Germinal center (tissue), 1 donor: ENCODE measurements at regions not wholly inside any gene's neighbourhood (a gene's known extent, or its start where the extent isn't known, plus 50 kb on each side); places are given as distances from the start of the nearest gene placed in this dataset.
"Not testable (repeated sequence)": the region's sequence is repeated elsewhere in the genome, so short reads cannot be mapped to it uniquely, and the experiment has no call there.

Experiments used
- DNase-seq: peaks from one replicate; pipeline ENCODE4 v3.0.0; 2012; ENCODE audit warnings: mixed read lengths, low spot score

GRCh38 chr3:18236726-18237125, 188.4 kb downstream of the SATB1 start:
- DNase-seq = no peak

GRCh38 chr3:18234717-18235335, 190.3 kb downstream of the SATB1 start:
- DNase-seq = no peak

GRCh38 chr3:18233987-18234716, 191.0 kb downstream of the SATB1 start:
- no peak for DNase-seq

- no peak for DNase-seq
These were observed 192.8 kb downstream of the SATB1 start for GRCh38 chr3:18232317-18232716.

GRCh38 chr3:18228060-18228459, 197.1 kb downstream of the SATB1 start:
- peak; percentile 27 for DNase-seq

- DNase-seq = no peak
These were observed 199.4 kb downstream of the SATB1 start for GRCh38 chr3:18225709-18226108.

GRCh38 chr3:18224426-18224825, 200.7 kb downstream of the SATB1 start:
- DNase-seq = no peak

GRCh38 chr3:18223974-18224373, 201.2 kb downstream of the SATB1 start:
- no peak for DNase-seq

- peak; percentile 77 for DNase-seq
These were observed 201.6 kb downstream of the SATB1 start for GRCh38 chr3:18223571-18223970.

GRCh38 chr3:18222686-18223085, 202.5 kb downstream of the SATB1 start:
- no peak for DNase-seq

- no peak for DNase-seq
These were observed 207.5 kb downstream of the SATB1 start for GRCh38 chr3:18217507-18218174.

GRCh38 chr3:18216996-18217395, 208.1 kb downstream of the SATB1 start:
- no peak for DNase-seq

- no peak for DNase-seq
These were observed 209.5 kb downstream of the SATB1 start for GRCh38 chr3:18215639-18216038.

GRCh38 chr3:18211116-18211515, 214.0 kb downstream of the SATB1 start:
- no peak for DNase-seq

GRCh38 chr3:18208856-18209255, 216.3 kb downstream of the SATB1 start:
- no peak for DNase-seq

- DNase-seq = no peak
These were observed 217.0 kb downstream of the SATB1 start for GRCh38 chr3:18208091-18208490.

GRCh38 chr3:18207226-18207625, 217.9 kb downstream of the SATB1 start:
- no peak for DNase-seq

- DNase-seq = not testable (repeated sequence)
These were observed 219.4 kb downstream of the SATB1 start for GRCh38 chr3:18205701-18206100.

GRCh38 chr3:18201315-18201714, 223.8 kb downstream of the SATB1 start:
- no peak for DNase-seq

- DNase-seq = no peak
These were observed 225.4 kb downstream of the SATB1 start for GRCh38 chr3:18199757-18200156.

GRCh38 chr3:18195836-18196235, 229.3 kb downstream of the SATB1 start:
- no peak for DNase-seq

GRCh38 chr3:18194431-18194830, 230.7 kb downstream of the SATB1 start:
- DNase-seq = no peak

GRCh38 chr3:18190646-18191045, 234.5 kb downstream of the SATB1 start:
- DNase-seq = no peak
